Astrocyte (in vitro differentiated cells and primary cell): ENCODE measurements at regions not wholly inside any gene's neighbourhood (a gene's known extent, or its start where the extent isn't known, plus 50 kb on each side); places are given as distances from the start of the nearest gene placed in this dataset.
"Not testable (repeated sequence)": the region's sequence is repeated elsewhere in the genome, so short reads cannot be mapped to it uniquely, and the experiment has no call there.

Experiments
- DNase-seq: peaks from one replicate; pipeline ENCODE4 v3.0.0-alpha.2; 2010; ENCODE audit warnings: low read depth
- FAIRE-seq: peaks from 2 replicates; lab custom pipeline; 2011; peaks lifted over from hg19 to GRCh38; lab: Jason Lieb, UNC
- H2AFZ ChIP-seq: 2 replicates; pipeline ENCODE4 v1.6.0; 2012; ENCODE audit warnings: low read depth, low read length, inconsistent platforms
- H3K27ac ChIP-seq: 2 replicates; pipeline ENCODE4 v1.5.1; 2011; ENCODE audit warnings: low read depth, low read length, inconsistent platforms
- H3K27me3 ChIP-seq: 2 replicates; pipeline ENCODE4 v1.6.0; 2011; ENCODE audit warnings: low read length, inconsistent platforms; ENCODE audit not compliant: insufficient read depth
- H3K36me3 ChIP-seq: 2 replicates; pipeline ENCODE4 v1.5.1; 2011; ENCODE audit warnings: low read length, inconsistent platforms; ENCODE audit not compliant: insufficient read depth
- H3K4me1 ChIP-seq: 2 replicates; pipeline ENCODE4 v1.5.1; 2011; ENCODE audit warnings: low read length, inconsistent platforms; ENCODE audit not compliant: insufficient read depth
- H3K4me2 ChIP-seq: 2 replicates; pipeline ENCODE4 v1.6.0; 2012; ENCODE audit warnings: low read length, inconsistent platforms
- H3K4me3 ChIP-seq: 2 replicates; pipeline ENCODE4 v1.5.1; 2011; ENCODE audit warnings: low read depth, mild to moderate bottlenecking, low read length, inconsistent platforms; ENCODE audit not compliant: insufficient read depth
- H3K79me2 ChIP-seq: 2 replicates; pipeline ENCODE4 v1.6.0; 2012; ENCODE audit warnings: mild to moderate bottlenecking, low read length, inconsistent platforms; ENCODE audit not compliant: insufficient read depth
- H3K9ac ChIP-seq: 2 replicates; pipeline ENCODE4 v1.6.0; 2012; ENCODE audit warnings: mild to moderate bottlenecking, low read length, inconsistent platforms
- H3K9me3 ChIP-seq: 2 replicates; pipeline ENCODE4 v1.5.1; 2012; ENCODE audit warnings: low read depth, mild to moderate bottlenecking, low read length, inconsistent platforms; ENCODE audit not compliant: insufficient read depth
- H4K20me1 ChIP-seq: 2 replicates; pipeline ENCODE4 v1.6.0; 2012; ENCODE audit warnings: low read length, inconsistent platforms; ENCODE audit not compliant: insufficient read depth
- H3K27ac Mint-ChIP-seq: one replicate; pipeline ENCODE4 v1.8.0; 2021; ENCODE audit warnings: mild to moderate bottlenecking, mixed read lengths; ENCODE audit not compliant: unreplicated experiment
- H3K27me3 Mint-ChIP-seq: one replicate; pipeline ENCODE4 v1.8.0; 2021; ENCODE audit warnings: low read depth, mixed read lengths; ENCODE audit not compliant: unreplicated experiment
- H3K36me3 Mint-ChIP-seq: one replicate; pipeline ENCODE4 v1.8.0; 2021; ENCODE audit warnings: low read depth, mixed read lengths; ENCODE audit not compliant: unreplicated experiment
- H3K4me1 Mint-ChIP-seq: one replicate; pipeline ENCODE4 v1.8.0; 2021; ENCODE audit warnings: low read depth, mixed read lengths; ENCODE audit not compliant: unreplicated experiment
- H3K4me3 Mint-ChIP-seq: one replicate; pipeline ENCODE4 v1.8.0; 2021; ENCODE audit warnings: mild to moderate bottlenecking, moderate library complexity, mixed read lengths; ENCODE audit not compliant: unreplicated experiment
- H3K9me3 Mint-ChIP-seq: one replicate; pipeline ENCODE4 v1.8.0; 2021; ENCODE audit warnings: mild to moderate bottlenecking, mixed read lengths; ENCODE audit not compliant: unreplicated experiment
- CTCF ChIP-seq: IDR thresholded peaks from 2 replicates; pipeline ENCODE4 v1.5.1; 2011; ENCODE audit warnings: low read depth, mild to moderate bottlenecking, inconsistent platforms, low read length, moderate library complexity; ENCODE audit not compliant: insufficient read depth

GRCh38 chr1:206384029-206384807, 86.1 kb upstream of the IKBKE start:
- peak overlapping the region; percentile 47 for H3K27ac Mint-ChIP-seq
- H3K9me3 Mint-ChIP-seq, H3K27me3 Mint-ChIP-seq, H3K4me1 Mint-ChIP-seq, H3K4me2 ChIP-seq, H3K4me3 Mint-ChIP-seq, H3K79me2 ChIP-seq, H3K4me3 ChIP-seq, FAIRE-seq, H4K20me1 ChIP-seq, H3K9ac ChIP-seq, H3K36me3 ChIP-seq, H3K4me1 ChIP-seq, H3K27ac ChIP-seq, H3K36me3 Mint-ChIP-seq, H2AFZ ChIP-seq, H3K9me3 ChIP-seq, H3K27me3 ChIP-seq: not testable (repeated sequence)
- peak; percentile 16 for DNase-seq
- TF ChIP-seq CTCF, result peak; percentile 28

GRCh38 chr1:206384891-206385290, 85.4 kb upstream of the IKBKE start:
- DNase-seq, H3K79me2 ChIP-seq, H3K9ac ChIP-seq, FAIRE-seq, H2AFZ ChIP-seq, H3K4me1 ChIP-seq, H3K36me3 Mint-ChIP-seq, H4K20me1 ChIP-seq, H3K9me3 ChIP-seq, H3K4me1 Mint-ChIP-seq, H3K27ac Mint-ChIP-seq, H3K4me2 ChIP-seq, H3K4me3 ChIP-seq, H3K27me3 ChIP-seq, H3K9me3 Mint-ChIP-seq, H3K36me3 ChIP-seq, H3K4me3 Mint-ChIP-seq, H3K27me3 Mint-ChIP-seq, H3K27ac ChIP-seq: not testable (repeated sequence)

- H3K36me3 Mint-ChIP-seq, H3K9me3 ChIP-seq, DNase-seq, H3K36me3 ChIP-seq, H3K9me3 Mint-ChIP-seq, H3K9ac ChIP-seq, H3K27me3 ChIP-seq, H4K20me1 ChIP-seq, H3K27me3 Mint-ChIP-seq, H3K4me2 ChIP-seq, H3K27ac ChIP-seq, H3K27ac Mint-ChIP-seq, H3K4me1 ChIP-seq, FAIRE-seq, H2AFZ ChIP-seq, H3K4me3 ChIP-seq, H3K79me2 ChIP-seq, H3K4me3 Mint-ChIP-seq, H3K4me1 Mint-ChIP-seq: not testable (repeated sequence)
Measured at GRCh38 chr1:206387631-206388030, 82.6 kb upstream of the IKBKE start.

- not testable (repeated sequence) for H3K4me1 ChIP-seq, H2AFZ ChIP-seq, H3K9me3 Mint-ChIP-seq, H3K9me3 ChIP-seq, H3K4me1 Mint-ChIP-seq, FAIRE-seq, H3K36me3 ChIP-seq, H3K27me3 Mint-ChIP-seq, H3K27ac ChIP-seq, H3K4me3 Mint-ChIP-seq, H3K4me2 ChIP-seq, H4K20me1 ChIP-seq, H3K9ac ChIP-seq, H3K27me3 ChIP-seq, DNase-seq, H3K27ac Mint-ChIP-seq, H3K4me3 ChIP-seq, H3K36me3 Mint-ChIP-seq, H3K79me2 ChIP-seq
Measured at GRCh38 chr1:206391903-206392302, 78.4 kb upstream of the IKBKE start.

GRCh38 chr1:206397501-206397900, 72.8 kb upstream of the IKBKE start:
- H3K4me2 ChIP-seq, H3K27me3 Mint-ChIP-seq, H3K36me3 Mint-ChIP-seq: not testable (repeated sequence)

More at GRCh38 chr1:206397501-206397900, 72.8 kb upstream of the IKBKE start:
- not testable (repeated sequence) for H4K20me1 ChIP-seq, H2AFZ ChIP-seq, H3K9me3 Mint-ChIP-seq, H3K27ac Mint-ChIP-seq, H3K27ac ChIP-seq, H3K4me3 ChIP-seq, H3K36me3 ChIP-seq, H3K4me1 ChIP-seq, DNase-seq, FAIRE-seq, H3K27me3 ChIP-seq, H3K9me3 ChIP-seq, H3K4me1 Mint-ChIP-seq, H3K9ac ChIP-seq, H3K79me2 ChIP-seq, H3K4me3 Mint-ChIP-seq
